Stimulated activated CD4-positive, alpha-beta T cell treated with anti-CD3 and anti-CD28 coated beads, TNF-alpha, amount 100 ng/mL, for 4 hours (primary cell): ENCODE measurements at regions not wholly inside any gene's neighbourhood (a gene's known extent, or its start where the extent isn't known, plus 50 kb on each side); places are given as distances from the start of the nearest gene placed in this dataset.
"Not testable (repeated sequence)": the region's sequence is repeated elsewhere in the genome, so short reads cannot be mapped to it uniquely, and the experiment has no call there.

ENCODE experiments used
- DNase-seq, 3 experiments: peaks; one replicate each; pipeline ENCODE4 v3.0.0-alpha.2; 2020; ENCODE audit warnings: low read depth in 3 of 3

DNA sequence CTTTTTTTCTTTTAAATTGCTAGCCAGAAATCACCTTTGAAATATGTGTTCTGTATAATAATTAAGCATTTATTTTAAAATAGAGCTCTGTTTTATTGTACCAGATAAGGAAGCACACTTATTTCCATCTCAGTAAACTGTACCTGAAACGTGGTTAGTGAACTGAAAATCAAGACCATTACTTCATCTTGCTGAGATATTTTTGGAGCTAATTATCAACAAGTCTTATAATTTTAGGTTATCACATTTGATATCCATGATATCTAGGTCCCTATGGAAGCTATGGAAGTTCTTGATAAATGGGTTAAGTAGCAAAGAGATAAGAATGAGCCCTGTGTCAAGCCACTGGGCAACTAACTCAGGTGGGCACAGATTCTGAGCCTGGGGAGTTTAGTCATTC lies 187.2 kb downstream of the NFKBIZ start:
- DNase-seq = no peak

GRCh38 chr3:102037209-102037608 lies 187.9 kb downstream of the NFKBIZ start:
- no peak for DNase-seq

- no peak for DNase-seq
Measured at GRCh38 chr3:102037791-102038190, 188.5 kb downstream of the NFKBIZ start.

- DNase-seq = no peak
Measured at GRCh38 chr3:102038477-102039142, 189.3 kb downstream of the NFKBIZ start.

GRCh38 chr3:102040144-102040543 lies 190.8 kb downstream of the NFKBIZ start:
- DNase-seq = not testable (repeated sequence)

- DNase-seq = no peak
Measured at GRCh38 chr3:102053375-102053989, 204.2 kb downstream of the NFKBIZ start.

GRCh38 chr3:102054543-102055080 lies 205.3 kb downstream of the NFKBIZ start:
- DNase-seq = no peak

DNA sequence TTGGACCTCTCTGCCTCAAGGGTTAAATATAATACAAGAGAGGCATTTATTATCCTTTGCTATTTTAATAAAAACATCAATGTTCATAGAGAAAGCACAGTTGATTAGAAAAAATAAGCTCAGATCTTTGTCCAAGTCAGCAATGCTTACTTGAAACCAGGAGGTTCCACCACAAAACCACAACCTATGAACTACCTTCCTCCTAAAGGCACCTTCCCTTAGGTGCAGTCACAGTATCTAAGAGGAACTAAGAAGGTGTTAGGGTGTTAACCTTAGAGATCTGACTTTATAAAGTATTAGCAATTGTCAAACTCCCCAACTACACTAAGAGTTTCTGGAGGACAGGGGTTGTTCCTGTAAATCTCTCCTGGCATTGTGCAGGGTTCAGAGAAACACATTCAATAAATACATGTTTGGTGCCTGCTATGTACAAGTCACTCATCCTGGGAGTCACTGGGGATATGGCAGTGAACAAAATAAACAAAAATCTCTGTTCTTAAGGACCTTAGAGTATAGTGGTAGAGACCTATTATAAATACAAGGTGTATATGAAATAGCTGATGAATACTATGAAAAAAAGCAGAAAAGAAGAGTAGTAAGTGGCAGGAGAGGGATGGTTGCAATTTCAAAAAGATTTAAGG lies 208.6 kb downstream of the NFKBIZ start:
- no peak for DNase-seq

DNA sequence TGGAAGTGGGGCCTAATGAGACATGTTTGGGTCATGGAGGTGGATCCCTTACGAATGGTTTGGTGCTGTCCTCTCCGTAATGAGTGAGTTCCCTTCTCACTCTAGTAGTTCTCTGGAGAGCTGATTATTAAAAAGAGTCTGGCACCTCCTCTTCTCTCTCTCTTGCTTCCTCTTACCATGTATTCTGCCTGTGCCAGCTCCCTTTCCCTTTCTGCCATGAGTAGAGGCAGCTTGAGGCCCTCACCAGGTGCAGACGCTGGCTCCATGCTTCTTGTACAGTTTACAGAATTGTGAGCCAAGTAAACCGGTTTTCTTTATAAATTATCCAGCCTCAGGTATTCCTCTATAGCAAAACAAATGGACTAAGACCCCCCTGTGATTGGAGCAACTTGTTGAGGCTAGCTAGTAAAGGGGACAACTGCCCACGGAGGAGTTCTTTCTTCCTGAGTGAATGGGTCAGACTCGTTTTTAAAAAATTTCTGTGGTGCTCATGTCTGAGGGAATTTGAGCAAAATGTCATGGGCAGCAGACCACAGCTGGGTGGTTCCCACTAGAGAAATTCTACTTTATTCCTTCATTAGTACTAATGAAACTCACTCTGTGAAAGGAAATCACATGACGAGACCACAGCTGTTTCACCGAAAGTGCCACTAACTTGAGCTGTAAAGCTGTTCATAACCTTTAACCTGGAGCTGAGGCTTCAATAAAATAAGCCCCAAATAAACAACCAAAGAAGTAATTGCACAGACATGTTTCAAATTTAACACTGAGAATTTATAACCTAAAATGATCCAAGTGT lies 210.0 kb downstream of the NFKBIZ start:
- no peak for DNase-seq

DNA sequence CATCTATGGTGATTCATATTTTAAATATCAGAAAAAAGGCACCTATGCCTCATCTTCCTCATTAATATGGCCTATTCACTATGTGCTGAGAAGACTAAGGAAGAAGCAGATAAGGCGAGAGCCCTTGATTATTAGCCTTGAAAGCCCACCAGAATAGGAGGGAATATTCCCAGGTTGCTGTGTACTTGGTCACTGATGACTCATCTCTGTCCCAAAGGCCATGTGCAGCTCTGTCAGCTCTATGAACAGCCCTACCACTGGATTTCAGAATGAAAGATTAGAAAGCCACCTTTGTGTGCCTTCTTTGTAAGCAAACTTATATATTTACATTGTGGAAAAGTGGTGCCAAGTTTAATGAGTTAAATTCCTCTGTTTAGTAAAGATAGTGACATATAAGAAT lies 211.5 kb downstream of the NFKBIZ start:
- no peak for DNase-seq

DNA sequence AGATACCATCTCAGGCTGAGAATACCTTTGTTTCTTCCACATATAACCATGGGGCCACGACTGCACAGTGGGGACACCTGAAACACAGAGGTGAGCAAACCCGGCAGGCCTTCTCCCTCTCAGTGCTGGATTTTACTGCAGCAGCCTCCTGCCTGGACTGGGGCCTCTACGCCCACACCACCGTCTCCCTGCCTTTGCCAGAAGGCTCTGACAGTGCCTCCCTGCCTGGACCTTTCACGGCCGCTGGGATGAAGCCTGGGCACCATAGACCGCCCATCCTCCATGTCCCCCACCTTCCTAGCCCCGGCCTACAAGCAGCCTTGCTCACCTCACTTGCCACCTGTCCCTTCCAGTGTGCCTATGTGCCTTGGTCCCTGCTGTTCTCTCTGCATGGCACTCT lies 214.3 kb downstream of the NFKBIZ start:
- DNase-seq = no peak

GRCh38 chr3:102066470-102066869 lies 217.2 kb downstream of the NFKBIZ start:
- no peak for DNase-seq

DNA sequence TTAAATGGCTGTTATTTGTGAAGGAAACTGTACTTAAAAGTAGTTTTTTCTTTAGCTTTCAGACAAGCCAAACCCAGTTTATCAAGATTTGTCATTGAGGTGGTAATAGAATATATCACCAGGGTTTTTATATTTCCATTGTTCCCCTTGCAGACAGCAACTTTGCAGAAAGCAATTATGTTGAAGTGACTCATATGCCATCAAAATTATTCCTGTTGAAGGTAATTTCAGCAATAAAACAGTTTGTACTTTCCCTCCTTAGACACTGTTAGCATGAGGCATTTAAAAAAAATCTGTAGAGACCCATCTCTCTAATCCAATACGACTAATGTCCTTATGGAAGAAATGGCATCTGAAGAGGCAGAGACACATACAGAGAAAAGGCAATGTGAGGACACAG lies 219.0 kb downstream of the NFKBIZ start:
- DNase-seq = no peak

GRCh38 chr3:102068736-102069135 lies 219.4 kb downstream of the NFKBIZ start:
- no peak for DNase-seq

GRCh38 chr3:102069211-102069662 lies 219.9 kb downstream of the NFKBIZ start:
- no peak for DNase-seq

DNA sequence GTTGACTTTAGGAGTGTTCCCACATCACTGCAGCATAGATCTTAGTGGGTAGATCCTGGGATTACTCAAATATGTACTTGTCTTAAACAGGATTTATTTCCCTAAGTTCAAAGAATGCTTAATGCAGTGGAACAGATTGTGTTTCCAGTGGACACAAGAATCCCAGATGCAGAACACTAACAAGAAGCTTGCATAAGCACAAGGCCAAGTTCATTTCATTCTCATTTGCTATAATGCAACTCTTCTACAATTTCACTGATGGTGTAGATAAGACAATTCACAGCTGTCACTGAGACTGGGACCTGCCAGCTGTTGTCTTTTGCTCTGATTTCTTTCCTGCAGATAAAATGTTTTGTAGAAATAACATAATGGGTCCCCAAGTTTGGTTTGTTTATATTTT lies 225.6 kb downstream of the NFKBIZ start:
- DNase-seq = no peak

GRCh38 chr3:102078401-102078800 lies 229.1 kb downstream of the NFKBIZ start:
- DNase-seq = no peak

- no peak for DNase-seq
Measured at GRCh38 chr3:102078854-102079808, 229.8 kb downstream of the NFKBIZ start.

DNA sequence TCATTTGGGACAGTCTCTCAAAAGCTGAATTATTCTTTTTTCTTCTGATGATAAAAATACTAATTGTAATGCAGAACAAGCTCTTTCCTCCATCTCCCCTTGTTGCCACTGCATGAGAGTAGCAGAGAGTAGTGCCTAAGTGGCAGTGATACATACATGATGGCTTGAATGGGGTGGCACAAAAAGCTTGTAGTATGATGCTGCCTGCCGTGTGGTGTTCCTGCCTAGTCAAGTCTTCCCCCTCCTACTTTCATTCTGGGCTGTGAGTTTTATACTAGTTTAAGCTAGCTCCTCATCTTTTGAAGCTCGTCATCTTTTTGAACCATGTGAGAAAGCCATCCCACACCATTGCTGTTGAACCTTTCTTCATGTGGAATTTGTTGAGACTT lies 230.5 kb downstream of the NFKBIZ start:
- no peak for DNase-seq

DNA sequence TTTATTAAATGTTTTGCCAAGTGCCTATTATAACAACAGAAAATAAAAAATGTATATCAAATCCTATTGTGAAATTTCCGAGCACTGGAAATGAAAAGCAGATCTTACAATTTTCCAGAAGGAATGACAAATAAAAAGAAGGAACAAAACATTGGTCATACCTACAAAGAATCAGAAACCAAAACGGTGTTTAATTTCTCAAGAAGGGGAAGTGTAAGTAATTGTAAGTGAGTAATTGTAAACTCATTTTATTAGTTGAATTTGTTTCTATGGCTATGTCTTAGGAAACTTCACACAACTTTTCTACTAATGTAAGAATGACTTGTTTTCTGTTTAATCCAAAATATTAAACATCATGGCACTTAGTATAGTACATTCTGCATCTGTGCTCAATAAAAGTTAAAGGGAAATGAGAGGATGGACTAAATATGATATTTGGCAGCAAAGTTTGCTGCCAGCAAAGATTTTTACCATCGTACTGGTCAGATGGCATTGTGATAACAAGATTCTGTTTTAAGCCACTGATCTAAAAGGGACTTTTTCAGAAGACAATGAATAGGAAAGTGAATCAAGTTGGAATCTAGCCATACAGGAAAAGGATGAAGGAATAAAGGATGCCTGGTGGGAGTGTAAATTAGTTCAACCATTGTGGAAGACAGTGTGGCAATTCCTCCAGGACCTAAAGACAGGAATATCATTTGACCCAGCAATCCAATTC lies 232.4 kb downstream of the NFKBIZ start:
- no peak for DNase-seq
